HEK293 (cell line): ENCODE measurements at regions not wholly inside any gene's neighbourhood (a gene's known extent, or its start where the extent isn't known, plus 50 kb on each side); places are given as distances from the start of the nearest gene placed in this dataset.

ENCODE experiments used
- CTCF ChIA-PET: fragments of 350-600 bp; formaldehyde crosslinking; extraction: SDS; loops from one replicate; lab custom pipeline; 2021; ENCODE audit warnings: antibody characterized with exemption; lab: Yijun Ruan, JAX
- POLR2A ChIA-PET: fragments of 300-600 bp; formaldehyde crosslinking; extraction: SDS; loops from one replicate; lab custom pipeline; 2020; ENCODE audit warnings: antibody characterized with exemption, inconsistent platforms; lab: Yijun Ruan, JAX
- H3K27ac ChIP-seq: fragments of 200-500 bp; sonication (Bioruptor generic); 2 replicates; pipeline ENCODE4 v1.5.1; 2014; ENCODE audit warnings: low read depth, low read length, control low read depth, inconsistent platforms; ENCODE audit errors: extremely low read depth
- H3K36me3 ChIP-seq, 2 experiments: fragments of 200-500 bp in 1 of 2; sonication (Bioruptor generic) in 1 of 2; 1 replicate in 1 of 2; 2 replicates in 1 of 2; pipeline ENCODE4 v1.5.1; 2014 to 2017; ENCODE audit warnings: inconsistent platforms in 2 of 2, low read length in 2 of 2; ENCODE audit not compliant: control insufficient read depth in 2 of 2, insufficient read depth in 1 of 2
- H3K4me1 ChIP-seq: fragments of 200-500 bp; sonication (Bioruptor generic); 2 replicates; pipeline ENCODE4 v1.5.1; 2014; ENCODE audit warnings: mild to moderate bottlenecking, low read length, inconsistent platforms; ENCODE audit not compliant: control insufficient read depth, insufficient read depth
- H3K4me3 ChIP-seq: 2 replicates; pipeline ENCODE4 v1.5.1; 2011; ENCODE audit warnings: low read depth, mild to moderate bottlenecking, control low read depth, low read length, moderate library complexity
- H3K9me3 ChIP-seq: fragments of 200-500 bp; sonication (Bioruptor generic); 2 replicates; pipeline ENCODE4 v1.5.1; 2014; ENCODE audit warnings: low read depth, low read length, inconsistent platforms; ENCODE audit not compliant: control insufficient read depth, insufficient read depth
- GFI1B ChIP-seq: fragments of 450-650 bp; formaldehyde crosslinking; IDR thresholded peaks from 2 replicates; pipeline ENCODE4 v1.5.1; 2016; ENCODE audit warnings: missing biosample characterization, missing genetic modification characterization
- GLI4 ChIP-seq: fragments of 450-650 bp; formaldehyde crosslinking; IDR thresholded peaks from 2 replicates; pipeline ENCODE4 v1.5.1; 2016; ENCODE audit warnings: missing biosample characterization, missing genetic modification characterization
- KLF10 ChIP-seq: fragments of 450-650 bp; IDR thresholded peaks from 2 replicates; pipeline ENCODE4 v1.5.1; 2018; ENCODE audit warnings: missing biosample characterization, mild to moderate bottlenecking, missing genetic modification characterization
- PRDM1 ChIP-seq: fragments of 450-650 bp; formaldehyde crosslinking; IDR thresholded peaks from 2 replicates; pipeline ENCODE4; 2016; ENCODE audit warnings: missing biosample characterization, missing genetic modification characterization
- SP2 ChIP-seq: fragments of 450-650 bp; formaldehyde crosslinking; IDR thresholded peaks from 2 replicates; pipeline ENCODE4 v1.5.1; 2016; ENCODE audit warnings: missing biosample characterization, missing genetic modification characterization
- SP7 ChIP-seq: fragments of 450-650 bp; formaldehyde crosslinking; IDR thresholded peaks from 2 replicates; pipeline ENCODE4 v1.5.1; 2016; ENCODE audit warnings: missing biosample characterization, missing genetic modification characterization
- YY1 ChIP-seq: fragments of 450-650 bp; formaldehyde crosslinking; IDR thresholded peaks from 2 replicates; pipeline ENCODE4 v1.5.1; 2018; ENCODE audit warnings: missing biosample characterization, missing genetic modification characterization
- ZBTB20 ChIP-seq: fragments of 450-650 bp; formaldehyde crosslinking; IDR thresholded peaks from 2 replicates; pipeline ENCODE4 v1.5.1; 2016; ENCODE audit warnings: missing biosample characterization, missing genetic modification characterization
- ZNF114 ChIP-seq: fragments of 450-650 bp; formaldehyde crosslinking; IDR thresholded peaks from 2 replicates; pipeline ENCODE4 v1.5.0; 2017; ENCODE audit warnings: missing biosample characterization, missing genetic modification characterization
- ZNF211 ChIP-seq: fragments of 450-650 bp; formaldehyde crosslinking; IDR thresholded peaks from 2 replicates; pipeline ENCODE4 v1.5.1; 2016; ENCODE audit warnings: low read depth, missing biosample characterization, missing genetic modification characterization
- ZNF311 ChIP-seq: fragments of 450-650 bp; formaldehyde crosslinking; IDR thresholded peaks from 2 replicates; pipeline ENCODE4 v1.5.1; 2017; ENCODE audit warnings: missing biosample characterization, missing genetic modification characterization, borderline replicate concordance
- ZNF335 ChIP-seq: fragments of 450-650 bp; formaldehyde crosslinking; conservative IDR thresholded peaks from 2 replicates; pipeline ENCODE4 v1.5.1; 2016; ENCODE audit warnings: missing biosample characterization, missing genetic modification characterization
- ZNF366 ChIP-seq: fragments of 450-650 bp; formaldehyde crosslinking; conservative IDR thresholded peaks from 2 replicates; pipeline ENCODE4 v1.5.1; 2016; ENCODE audit warnings: missing biosample characterization, missing genetic modification characterization
- ZNF514 ChIP-seq: fragments of 450-650 bp; formaldehyde crosslinking; IDR thresholded peaks from 2 replicates; pipeline ENCODE4 v1.5.1; 2016; ENCODE audit warnings: missing biosample characterization, missing genetic modification characterization
- ZNF521 ChIP-seq: fragments of 450-650 bp; formaldehyde crosslinking; IDR thresholded peaks from 2 replicates; pipeline ENCODE4 v1.5.1; 2017; ENCODE audit warnings: missing biosample characterization, mild to moderate bottlenecking, missing genetic modification characterization
- ZNF548 ChIP-seq: fragments of 450-650 bp; formaldehyde crosslinking; IDR thresholded peaks from 2 replicates; pipeline ENCODE4 v1.5.1; 2016; ENCODE audit warnings: missing biosample characterization, missing genetic modification characterization
- ZNF558 ChIP-seq: fragments of 450-650 bp; formaldehyde crosslinking; IDR thresholded peaks from 2 replicates; pipeline ENCODE4 v1.5.1; 2016; ENCODE audit warnings: missing biosample characterization, missing genetic modification characterization
- ZNF596 ChIP-seq: fragments of 450-650 bp; IDR thresholded peaks from 2 replicates; pipeline ENCODE4 v1.5.0; 2018; ENCODE audit warnings: missing biosample characterization, mild to moderate bottlenecking, missing genetic modification characterization, moderate library complexity
- ZNF624 ChIP-seq: fragments of 450-650 bp; formaldehyde crosslinking; IDR thresholded peaks from 2 replicates; pipeline ENCODE4 v1.5.1; 2017; ENCODE audit warnings: missing biosample characterization, missing genetic modification characterization
- ZNF626 ChIP-seq: fragments of 450-650 bp; sonication (Bioruptor Pico); formaldehyde crosslinking; IDR thresholded peaks from 2 replicates; pipeline ENCODE4 v1.5.1; 2018; ENCODE audit warnings: missing biosample characterization, missing genetic modification characterization, inconsistent platforms
- ZNF660 ChIP-seq: fragments of 450-650 bp; IDR thresholded peaks from 2 replicates; pipeline ENCODE4 v1.5.1; 2018; ENCODE audit warnings: missing biosample characterization, mild to moderate bottlenecking, missing genetic modification characterization
- ZNF670 ChIP-seq: fragments of 450-650 bp; formaldehyde crosslinking; IDR thresholded peaks from 2 replicates; pipeline ENCODE4 v1.5.1; 2016; ENCODE audit warnings: missing biosample characterization, missing genetic modification characterization, low read depth
- ZNF843 ChIP-seq: fragments of 450-650 bp; formaldehyde crosslinking; IDR thresholded peaks from 2 replicates; pipeline ENCODE4 v1.5.1; 2016; ENCODE audit warnings: missing biosample characterization, missing genetic modification characterization
- ZXDB ChIP-seq: fragments of 450-650 bp; formaldehyde crosslinking; IDR thresholded peaks from 2 replicates; pipeline ENCODE4 v1.5.1; 2016; ENCODE audit warnings: missing biosample characterization, missing genetic modification characterization
- TF ChIP-seq, protein P1 (sequence below): fragments of 450-650 bp; formaldehyde crosslinking; IDR thresholded peaks from 2 replicates; pipeline ENCODE4 v1.5.1; 2017; ENCODE audit warnings: missing biosample characterization, mild to moderate bottlenecking, missing genetic modification characterization, moderate library complexity
- TF ChIP-seq, protein P2 (sequence below): fragments of 450-650 bp; formaldehyde crosslinking; IDR thresholded peaks from 2 replicates; pipeline ENCODE4 v1.5.1; 2016; ENCODE audit warnings: missing biosample characterization, missing genetic modification characterization
- TF ChIP-seq, protein P3 (sequence below): fragments of 450-650 bp; formaldehyde crosslinking; IDR thresholded peaks from 2 replicates; pipeline ENCODE4 v1.5.1; 2017; ENCODE audit warnings: missing biosample characterization, missing genetic modification characterization

DNA sequence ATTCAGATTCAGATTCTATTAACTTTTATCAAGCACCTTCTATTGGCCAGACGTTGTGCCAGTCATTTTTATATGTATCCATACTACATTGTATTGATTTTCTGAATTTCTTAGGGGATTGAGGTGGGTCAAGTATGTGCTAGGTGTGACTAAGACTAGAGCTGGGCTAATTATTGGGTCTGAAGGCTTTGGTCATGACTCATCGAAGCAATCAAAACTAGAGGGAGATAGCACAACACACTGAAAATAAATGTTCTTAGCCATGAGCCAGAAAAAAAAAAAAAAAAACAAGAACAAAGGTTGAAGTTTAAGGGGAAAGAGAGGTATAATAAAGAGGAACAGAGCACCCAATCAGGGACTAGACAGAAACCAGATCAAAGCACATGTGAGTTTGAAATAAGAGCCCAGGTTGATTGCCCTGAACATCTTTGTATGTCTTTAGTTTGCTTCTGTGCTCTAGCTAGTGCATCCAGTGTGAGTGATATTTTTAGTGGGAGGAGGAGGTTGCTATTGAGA lies 171.6 kb upstream of the FOXP2 start:
- Histone ChIP-seq H3K4me1 (peaks cover 11% of the 10 kb centered on the region; the same call in 1 of the 2 replicates), H3K36me3 (no peaks in the 10 kb centered on the region), H3K27ac (no peak overlapping the region), H3K9me3 (no peaks in the 10 kb centered on the region), H3K4me3 (no peak overlapping the region)
- ChIA-PET CTCF (interaction anchor here (0.6 to 1.4 kb wide), 4 partner anchors 15 to 471 kb away, joined by 3 to 6 read pairs (median 4); no protein-coding TSS in a partner anchor), POLR2A (interaction anchor here (0.7 kb wide), 1 partner anchor 1282 kb away, joined by 6 read pairs; no protein-coding TSS in a partner anchor)
- TF ChIP-seq, protein P1, sequence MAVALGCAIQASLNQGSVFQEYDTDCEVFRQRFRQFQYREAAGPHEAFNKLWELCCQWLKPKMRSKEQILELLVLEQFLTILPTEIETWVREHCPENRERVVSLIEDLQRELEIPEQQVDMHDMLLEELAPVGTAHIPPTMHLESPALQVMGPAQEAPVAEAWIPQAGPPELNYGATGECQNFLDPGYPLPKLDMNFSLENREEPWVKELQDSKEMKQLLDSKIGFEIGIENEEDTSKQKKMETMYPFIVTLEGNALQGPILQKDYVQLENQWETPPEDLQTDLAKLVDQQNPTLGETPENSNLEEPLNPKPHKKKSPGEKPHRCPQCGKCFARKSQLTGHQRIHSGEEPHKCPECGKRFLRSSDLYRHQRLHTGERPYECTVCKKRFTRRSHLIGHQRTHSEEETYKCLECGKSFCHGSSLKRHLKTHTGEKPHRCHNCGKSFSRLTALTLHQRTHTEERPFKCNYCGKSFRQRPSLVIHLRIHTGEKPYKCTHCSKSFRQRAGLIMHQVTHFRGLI = no peak
- TF ChIP-seq, protein P2, sequence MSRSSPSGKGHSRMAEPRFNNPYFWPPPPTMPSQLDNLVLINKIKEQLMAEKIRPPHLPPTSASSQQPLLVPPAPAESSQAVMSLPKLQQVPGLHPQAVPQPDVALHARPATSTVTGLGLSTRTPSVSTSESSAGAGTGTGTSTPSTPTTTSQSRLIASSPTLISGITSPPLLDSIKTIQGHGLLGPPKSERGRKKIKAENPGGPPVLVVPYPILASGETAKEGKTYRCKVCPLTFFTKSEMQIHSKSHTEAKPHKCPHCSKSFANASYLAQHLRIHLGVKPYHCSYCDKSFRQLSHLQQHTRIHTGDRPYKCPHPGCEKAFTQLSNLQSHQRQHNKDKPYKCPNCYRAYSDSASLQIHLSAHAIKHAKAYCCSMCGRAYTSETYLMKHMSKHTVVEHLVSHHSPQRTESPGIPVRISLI = peak; percentile 84
- TF ChIP-seq ZNF670 (tag by site-specific recombination) (no peak), ZNF624 (tag by site-specific recombination) (no peak), ZNF558 (0 out of 2 replicates have a peak, but pooled peaks have one; percentile 25), ZNF311 (tag by site-specific recombination) (no peak), GLI4 (no peak), GFI1B (tag by site-specific recombination) (peak; percentile 39; the same call in 1 of the 2 replicates), YY1 (no peak), ZBTB20 (tag by site-specific recombination) (0 out of 2 replicates have a peak, but pooled peaks have one; percentile 29), ZNF596 (no peak), ZXDB (tag by site-specific recombination) (0 out of 2 replicates have a peak, but pooled peaks have one; percentile 29), ZNF335 (tag by site-specific recombination) (peak; percentile 43), ZNF211 (tag by site-specific recombination) (no peak), ZNF626 (tag by site-specific recombination) (no peak), SP2 (tag by site-specific recombination) (no peak), ZNF366 (tag by site-specific recombination) (0 out of 2 replicates have a peak, but pooled peaks have one; percentile 19), ZNF548 (tag by site-specific recombination) (no peak), KLF10 (tag by site-specific recombination) (no peak), ZNF521 (tag by site-specific recombination) (no peak), ZNF514 (no peak), SP7 (tag by site-specific recombination) (peak; percentile 96), ZNF843 (no peak), ZNF660 (tag by site-specific recombination) (peak; percentile 22; the same call in 1 of the 2 replicates), PRDM1 (tag by site-specific recombination) (peak; percentile 43), ZNF114 (no peak)
- TF ChIP-seq, protein P3, sequence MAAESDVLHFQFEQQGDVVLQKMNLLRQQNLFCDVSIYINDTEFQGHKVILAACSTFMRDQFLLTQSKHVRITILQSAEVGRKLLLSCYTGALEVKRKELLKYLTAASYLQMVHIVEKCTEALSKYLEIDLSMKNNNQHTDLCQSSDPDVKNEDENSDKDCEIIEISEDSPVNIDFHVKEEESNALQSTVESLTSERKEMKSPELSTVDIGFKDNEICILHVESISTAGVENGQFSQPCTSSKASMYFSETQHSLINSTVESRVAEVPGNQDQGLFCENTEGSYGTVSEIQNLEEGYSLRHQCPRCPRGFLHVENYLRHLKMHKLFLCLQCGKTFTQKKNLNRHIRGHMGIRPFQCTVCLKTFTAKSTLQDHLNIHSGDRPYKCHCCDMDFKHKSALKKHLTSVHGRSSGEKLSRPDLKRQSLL (tag by site-specific recombination) = 0 out of 2 replicates have a peak, but pooled peaks have one; percentile 14
